Fibroblast of skin of abdomen (primary cell): ENCODE measurements at regions not wholly inside any gene's neighbourhood (a gene's known extent, or its start where the extent isn't known, plus 50 kb on each side); places are given as distances from the start of the nearest gene placed in this dataset.

ENCODE experiments used
- DNase-seq: peaks from one replicate; pipeline ENCODE4 v3.0.0-alpha.2; 2013

DNA sequence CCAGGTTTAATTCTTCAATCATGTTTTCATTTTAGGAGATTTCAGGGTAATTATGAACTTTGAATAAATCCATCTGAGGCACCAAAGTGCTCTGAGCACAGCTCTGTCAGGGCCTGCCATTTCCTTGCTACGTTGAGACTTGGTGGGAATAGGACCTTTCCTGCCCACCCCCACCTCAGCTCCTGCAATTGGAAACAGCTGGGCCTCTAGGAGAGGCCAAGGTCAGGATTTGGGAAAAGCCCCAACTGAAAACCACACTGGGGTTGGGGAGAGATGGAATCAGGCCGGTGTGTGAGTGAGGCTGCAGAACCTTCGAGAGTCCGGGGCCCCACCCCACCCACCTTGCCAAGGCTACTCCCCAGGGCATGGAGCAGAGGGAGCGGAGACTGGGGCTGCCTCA lies 212.7 kb upstream of the BCOR start:
- DNase-seq = no peak

DNA sequence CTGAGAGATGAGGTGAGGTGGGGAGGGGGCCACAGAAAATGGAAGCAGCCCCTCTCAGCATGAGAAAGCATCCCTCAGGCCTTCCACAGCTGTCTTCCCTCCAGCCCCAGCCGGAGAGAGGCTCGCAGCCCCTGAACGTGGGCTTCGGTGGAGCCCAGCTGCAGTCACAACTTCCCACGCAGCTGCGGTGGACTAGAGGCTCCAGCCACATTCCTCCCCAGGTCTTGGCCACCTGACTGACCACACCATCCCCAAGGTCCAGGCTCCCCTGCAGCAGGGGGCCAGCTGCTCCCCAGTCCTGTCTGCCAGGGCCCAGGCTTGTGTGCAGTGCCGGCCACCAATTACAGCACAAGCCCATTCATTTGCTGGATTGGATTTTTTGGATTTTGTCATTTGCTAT lies 212.3 kb upstream of the BCOR start:
- no peak for DNase-seq

DNA sequence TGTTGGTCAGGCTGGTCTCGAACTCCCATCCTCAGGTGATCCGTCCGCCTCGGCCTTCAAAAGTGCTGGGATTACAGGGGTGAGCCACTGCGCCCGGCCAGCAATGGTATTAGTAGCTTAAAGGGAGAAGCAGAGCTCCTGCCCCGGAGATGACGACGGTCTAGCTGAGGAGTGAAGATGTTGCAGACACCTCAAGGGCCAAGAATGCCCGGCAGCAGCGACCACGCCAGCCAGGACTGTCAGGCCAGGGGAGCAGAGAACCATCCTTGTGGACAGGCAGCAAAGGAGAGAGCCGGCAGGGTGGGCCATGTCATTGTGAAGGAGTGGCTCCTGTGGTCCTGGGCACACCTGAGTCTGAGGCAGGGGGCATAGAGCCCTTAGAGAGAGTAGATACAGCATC lies 210.1 kb upstream of the BCOR start:
- DNase-seq = no peak

DNA sequence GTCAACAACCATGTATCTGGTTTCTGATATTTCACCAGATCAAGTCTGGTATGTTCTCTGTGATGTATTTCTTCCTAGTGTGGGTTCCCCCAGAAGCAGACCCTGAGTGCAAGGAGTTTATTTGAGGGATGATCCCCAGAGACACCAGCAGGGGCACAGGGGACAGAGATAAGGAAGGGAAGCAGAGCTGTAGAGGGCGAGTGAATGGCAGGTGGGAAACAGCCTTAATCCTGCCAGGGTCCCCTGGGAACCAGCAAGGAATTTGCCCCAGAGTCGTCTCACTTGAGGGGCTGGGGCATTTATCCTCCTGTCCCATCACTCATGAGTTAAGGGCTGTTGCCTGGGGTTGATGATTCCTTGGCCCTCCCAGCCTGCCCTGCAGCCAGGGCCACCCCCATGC lies 206.4 kb upstream of the BCOR start:
- no peak for DNase-seq

DNA sequence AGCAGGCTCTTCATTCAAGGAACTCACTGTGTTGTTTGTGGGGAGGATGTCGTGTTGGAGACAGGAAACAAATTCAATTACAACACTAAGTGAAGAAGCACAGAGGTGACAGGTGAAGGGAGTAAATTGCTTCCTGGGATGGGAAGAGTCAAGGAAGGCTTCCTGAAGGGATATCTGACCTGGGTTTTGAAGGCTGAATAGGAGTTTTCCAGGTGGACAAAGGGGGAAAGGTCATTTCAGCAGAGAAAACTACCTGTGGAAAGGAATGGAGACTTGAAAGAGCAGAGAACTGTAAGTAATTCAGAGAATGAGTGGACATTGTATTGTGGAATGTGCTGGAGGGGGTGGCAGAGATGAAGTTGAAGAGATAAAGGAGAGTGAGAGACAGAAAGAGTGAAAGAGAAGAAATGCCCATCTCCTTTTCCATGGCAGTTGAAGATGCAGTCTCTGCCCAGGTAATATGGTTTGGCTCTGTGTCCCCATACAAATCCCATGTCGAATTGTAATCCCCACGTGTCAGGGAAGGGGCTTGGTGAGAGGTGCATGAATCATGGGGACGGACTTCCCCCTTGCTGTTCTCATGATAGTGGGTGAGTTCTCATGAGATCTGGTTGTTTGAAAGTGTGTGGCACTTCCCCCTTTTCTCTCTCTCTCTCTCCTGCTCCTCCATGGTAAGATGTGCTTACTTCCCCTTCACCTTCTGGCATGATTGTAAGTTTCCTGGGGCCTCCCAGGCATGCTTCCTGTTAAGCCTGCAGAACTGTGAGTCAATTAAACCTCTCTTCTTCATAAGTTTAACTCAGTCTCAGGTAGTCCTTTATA lies 205.7 kb upstream of the BCOR start:
- no peak for DNase-seq

DNA sequence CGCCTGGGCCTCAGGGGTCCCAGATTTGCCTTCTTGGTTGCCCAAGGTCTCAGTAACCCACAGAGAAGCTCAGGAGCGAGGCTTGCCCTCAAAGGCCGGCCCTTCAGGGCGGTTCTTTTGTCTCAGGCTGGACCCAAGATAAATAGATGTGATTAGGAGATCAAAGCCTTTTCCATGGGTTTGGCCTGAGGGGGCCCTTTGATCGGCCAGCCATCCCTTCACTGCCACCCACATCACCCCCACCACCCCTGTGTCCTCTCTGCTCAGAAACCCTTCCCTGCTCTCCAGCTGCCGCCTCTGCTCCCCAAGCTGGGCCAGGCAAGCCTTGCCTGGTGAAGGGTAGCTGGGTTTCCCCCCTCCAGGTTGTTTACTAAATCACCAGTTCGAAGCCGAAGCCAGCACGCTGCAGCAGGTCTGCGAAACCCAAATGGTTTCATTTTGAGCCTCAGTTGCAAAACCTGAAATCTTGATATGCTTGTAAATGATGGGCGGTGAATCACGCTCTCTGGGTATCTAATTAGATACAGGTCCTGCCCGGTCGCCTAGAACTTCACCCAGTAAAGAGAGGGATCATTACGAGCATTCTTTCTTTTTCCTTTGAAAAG lies 202.6 kb upstream of the BCOR start:
- no peak for DNase-seq

DNA sequence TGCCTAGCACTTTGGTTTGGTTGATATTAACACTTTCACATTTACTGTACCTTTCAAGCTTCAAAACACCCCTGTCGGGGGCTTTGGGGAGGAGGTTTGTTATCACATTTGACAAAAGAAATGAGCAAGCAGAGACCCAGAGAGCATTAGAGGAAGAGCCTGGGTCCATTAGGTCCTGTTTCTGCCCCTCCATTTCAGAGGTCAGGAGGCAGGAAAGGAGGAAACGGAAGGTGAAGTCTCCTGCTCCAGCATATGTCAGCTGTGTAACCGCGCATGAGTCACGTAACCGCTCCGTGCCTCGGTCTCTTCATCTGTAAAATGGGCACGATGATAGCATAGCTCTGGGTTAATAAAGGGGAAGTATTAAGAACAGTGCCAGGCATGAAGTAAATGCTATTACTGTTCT lies 201.9 kb upstream of the BCOR start:
- no peak for DNase-seq

DNA sequence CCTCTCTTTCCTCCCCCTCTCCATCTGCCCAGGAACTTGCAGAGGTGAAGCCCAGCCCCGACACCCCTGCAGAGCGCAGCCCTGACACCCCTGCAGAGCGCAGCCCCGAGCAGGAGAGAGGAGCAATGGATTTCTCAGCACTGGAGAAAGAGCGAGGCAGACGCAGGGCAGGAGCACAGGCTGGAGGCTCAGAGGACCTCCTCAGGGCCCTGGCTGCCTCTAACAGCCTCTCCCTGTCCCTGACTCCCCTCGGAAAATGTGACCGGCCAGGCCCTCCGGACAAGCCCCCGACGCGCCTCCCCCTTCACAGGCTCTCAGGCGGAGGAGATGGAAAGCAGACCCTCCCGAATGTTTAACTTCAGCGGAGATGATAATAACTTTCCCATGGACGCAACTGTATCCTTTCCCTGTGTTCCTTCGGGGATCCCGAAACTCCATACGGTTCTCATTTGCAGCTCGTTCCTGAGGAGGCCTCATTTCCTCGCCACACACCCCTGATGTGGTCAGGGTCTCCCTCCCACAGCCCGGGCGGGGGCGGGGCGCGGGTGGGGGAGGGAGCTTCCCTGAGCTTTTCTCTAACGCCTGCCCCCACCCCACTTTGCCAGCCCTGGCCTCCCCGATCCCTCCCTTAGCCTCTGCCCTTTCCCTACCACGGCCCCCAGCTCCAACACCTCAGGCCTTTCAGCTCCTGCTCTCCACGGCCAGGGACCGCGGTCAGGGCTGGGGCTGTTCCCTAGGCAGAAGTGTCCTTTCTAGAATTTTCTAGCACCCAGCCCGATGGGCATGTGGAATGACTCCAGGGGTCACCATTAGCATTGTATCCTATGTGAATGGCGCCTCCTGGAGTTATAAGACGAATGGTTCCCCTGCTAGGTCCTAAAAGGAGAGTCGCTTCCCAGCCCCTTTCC lies 201.1 kb upstream of the BCOR start:
- peak; percentile 29 for DNase-seq

DNA sequence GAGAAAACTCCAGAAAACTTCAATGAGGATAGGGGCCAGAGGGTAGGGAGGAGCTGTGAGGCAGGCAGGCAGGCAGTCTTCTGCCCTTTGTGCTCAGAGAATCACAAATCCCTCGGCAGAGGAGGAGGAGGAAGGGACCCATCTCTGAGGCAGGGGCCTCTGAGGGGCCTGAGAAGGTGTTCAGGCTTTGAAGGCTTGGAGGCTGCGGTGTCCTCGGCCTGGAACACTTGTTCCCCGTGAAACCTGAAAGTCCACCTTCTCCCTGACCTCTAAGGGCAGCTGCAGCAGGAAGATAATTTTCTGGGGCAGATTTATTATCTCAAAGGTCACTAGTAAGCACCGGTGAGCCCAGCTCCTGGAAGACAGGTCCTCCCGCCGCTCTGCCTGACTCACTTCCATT lies 200.3 kb upstream of the BCOR start:
- DNase-seq = no peak

DNA sequence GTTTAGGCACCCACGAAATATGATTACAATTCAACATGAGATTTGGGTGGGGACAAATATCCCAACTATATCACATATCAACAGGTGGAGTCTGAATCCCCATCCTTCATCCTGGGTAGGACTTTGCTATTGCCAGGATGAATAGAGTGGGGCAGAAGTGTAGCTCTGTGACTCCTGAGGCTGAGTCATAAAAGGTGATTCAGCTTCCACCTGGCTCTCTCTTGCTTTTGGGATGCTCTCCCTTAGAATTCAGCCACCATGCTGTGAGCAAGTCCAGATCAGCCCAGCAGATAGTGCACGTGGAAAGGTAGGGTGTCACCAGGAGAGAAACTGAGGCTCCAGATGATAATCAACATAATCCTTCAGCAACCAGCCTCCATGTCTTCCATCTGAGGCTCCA lies 193.8 kb upstream of the BCOR start:
- no peak for DNase-seq

DNA sequence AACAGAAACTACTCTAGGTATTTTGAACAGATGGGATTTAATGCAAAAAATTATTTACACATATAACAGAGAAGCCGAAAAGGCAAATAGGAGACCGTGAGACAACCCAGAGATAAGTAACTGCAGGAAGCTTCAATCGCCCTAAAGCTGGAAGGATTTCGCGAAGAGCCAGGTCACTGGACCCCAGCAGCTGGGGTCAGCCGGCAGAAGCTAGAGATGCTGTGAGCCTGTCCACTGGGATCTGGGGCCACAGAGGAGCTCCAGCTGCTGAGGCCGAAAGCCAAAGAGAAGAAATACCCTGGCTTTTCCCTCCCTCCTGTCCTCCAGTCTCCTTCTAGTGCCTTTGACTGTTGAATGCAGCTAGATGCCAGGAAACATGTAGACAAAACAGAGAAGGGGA lies 192.8 kb upstream of the BCOR start:
- DNase-seq = no peak

DNA sequence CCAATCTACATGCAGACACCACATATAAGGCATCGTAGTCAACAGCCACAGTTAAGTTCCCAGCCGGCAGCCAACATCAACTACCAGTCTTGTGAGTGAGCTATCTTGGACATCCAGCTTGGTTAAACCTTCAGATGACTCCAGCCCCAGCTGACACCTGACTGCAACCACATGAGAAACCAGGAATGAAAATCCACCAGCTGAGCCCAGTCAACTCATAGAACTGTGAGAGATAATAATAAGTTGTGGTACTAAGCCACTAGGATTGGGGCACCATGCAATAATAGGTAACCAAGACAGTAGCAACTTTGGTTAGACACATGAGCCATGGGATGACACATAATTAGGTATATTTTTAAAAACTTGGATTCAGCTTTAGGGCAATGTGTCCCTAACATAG lies 188.1 kb upstream of the BCOR start:
- DNase-seq = no peak

DNA sequence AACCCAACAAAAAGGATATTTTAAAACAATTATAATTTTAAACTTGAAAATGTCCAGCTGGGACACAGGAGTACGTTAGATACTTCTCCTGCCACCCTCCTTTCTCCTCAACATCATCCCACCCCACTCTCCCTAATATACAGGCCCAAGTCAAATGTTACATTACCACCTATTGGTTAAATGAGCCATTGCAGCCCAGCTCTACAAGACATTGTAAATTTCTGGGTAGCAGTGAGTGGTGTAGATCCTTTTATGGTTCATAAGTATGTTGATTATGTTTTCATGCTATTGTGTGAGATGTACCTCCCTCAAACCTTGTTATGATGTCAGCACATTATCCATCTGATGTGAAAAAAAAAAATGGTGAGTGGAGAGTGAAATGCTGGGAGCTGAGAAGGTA lies 187.1 kb upstream of the BCOR start:
- DNase-seq = no peak

DNA sequence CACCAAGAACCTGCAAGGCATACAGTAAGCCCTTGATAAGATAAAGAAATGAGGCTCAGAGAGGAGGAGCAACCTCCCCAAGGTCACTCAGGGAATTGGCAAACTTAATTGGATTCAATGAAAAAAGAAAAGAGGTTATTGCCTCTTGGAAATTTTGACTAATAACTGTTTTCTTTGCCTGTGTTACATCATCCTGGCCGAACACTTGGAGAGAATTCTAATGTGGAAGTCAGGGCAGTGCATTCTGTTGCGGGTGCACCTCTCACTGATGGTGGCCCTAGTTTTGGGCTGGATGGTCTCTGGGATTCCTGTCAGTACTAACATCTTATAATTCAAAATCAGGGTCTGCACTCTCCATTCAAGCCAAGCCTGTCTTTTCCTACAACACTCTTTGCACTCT lies 186.2 kb upstream of the BCOR start:
- no peak for DNase-seq

DNA sequence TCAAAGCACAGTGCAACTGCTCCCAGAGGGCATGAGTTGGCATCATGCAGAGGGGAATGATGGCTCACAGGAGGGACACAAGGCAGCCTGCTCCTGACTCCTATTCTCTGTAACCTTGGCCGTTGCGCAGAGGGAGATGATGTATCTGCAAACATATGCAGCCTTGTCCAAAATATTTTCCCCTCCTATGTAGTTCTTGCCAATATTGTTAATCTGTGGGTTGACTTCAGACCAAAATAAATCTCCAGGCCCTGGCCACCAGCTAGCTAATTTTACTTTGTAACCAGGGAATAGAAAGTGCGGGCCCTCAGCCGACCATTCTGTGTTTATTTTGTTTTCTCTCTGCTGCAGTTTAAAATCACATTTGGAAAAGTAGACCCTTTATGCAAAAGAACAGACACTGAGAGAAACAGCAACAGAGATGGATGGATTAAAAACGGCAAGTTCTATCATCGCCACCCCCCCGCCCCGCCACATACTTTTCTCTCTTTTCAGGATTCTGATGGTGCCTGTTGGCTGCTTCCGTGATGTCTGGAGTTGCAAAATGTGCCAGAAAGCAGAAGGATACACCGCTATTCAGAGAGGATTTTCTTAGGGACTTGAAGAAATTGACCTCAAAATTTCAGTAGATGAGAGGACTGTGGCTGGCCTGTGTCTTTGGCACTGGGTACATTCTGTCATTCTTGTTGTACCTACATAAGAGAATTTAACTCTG lies 185.3 kb upstream of the BCOR start:
- DNase-seq = peak; percentile 31

DNA sequence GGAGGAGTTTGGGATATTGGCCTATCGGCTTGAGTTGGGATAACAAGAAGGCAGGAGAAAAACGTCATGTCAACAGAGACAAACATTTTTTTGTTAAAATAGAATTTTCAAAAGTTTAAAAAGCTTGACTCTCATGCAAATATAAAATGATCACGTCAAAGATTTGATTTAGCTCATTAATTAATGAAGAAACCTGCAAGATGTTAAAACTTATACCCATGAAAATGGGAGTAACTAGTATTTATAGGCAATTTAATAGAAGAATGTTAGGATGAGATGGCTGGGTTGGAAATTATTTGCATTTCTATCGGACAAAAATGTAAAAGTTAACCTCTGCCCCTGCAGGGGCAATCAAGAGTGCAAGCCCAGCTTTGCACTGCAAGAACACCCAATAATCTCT lies 184.6 kb upstream of the BCOR start:
- DNase-seq = no peak

DNA sequence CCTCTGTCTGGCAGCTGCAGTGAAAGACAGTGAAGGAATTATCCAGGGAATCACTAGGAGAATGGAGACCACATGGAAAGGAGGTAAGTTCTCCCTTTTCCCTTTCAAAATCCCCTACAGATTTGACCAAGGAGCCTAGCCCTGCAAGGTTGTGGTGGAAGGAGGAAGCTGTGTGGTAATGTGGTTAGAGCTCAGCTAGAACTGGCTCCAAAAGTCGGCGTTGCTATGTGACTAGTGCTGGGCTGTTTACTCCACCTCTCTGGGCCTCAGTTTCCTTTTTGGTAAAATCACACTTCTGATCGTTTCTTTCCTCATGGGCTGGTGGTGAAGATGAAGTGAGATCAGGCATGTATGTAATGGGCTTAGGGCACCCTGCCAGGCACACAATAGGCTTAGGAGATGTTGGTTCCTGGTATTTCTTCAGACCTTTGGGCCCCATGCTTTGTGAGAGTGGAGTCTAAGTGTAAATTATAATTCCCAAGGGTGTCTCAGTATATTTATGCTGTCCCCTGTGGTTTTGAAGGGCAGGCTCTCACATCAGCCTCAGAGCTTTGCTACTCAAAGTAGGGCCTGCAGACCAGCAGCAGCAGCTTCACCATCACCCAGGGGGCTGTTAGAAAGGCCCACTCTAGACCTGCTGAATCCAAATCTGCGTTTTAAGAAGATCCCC lies 183.7 kb upstream of the BCOR start:
- DNase-seq = no peak

DNA sequence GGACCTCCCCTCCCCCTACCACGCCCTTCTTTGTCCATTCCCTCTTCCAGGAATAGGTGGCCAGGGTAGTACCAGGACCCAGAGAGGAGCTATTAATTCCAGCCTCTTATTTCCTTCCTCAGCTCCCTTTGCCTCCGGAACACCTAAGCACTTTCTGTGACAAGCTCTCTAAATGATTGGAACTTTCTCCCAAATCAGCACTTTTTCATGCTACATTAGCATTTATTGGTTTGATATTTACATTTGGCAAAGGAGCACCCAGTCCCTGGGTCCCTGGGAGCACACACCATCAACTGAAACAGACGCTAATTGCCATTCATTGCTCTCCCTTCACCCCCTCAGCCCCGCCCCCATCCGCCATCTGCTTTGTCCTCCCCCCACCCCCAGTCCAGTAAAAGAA lies 182.0 kb upstream of the BCOR start:
- no peak for DNase-seq

DNA sequence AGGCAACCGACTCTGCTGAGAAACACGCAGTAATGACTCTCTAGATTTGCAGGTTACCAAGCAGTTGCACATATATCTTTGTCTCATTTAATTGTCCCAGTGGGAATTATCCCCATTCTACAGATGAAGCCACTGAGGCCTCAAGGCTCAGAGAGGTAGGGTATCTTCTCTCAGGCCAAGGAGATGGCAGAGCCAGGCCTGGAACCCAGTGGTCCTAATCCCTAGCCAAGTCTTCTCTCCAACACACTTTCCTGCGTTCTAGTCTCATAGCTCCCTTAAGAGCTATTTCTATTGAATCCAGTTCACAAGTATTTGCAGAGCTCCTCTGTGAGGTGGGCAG lies 181.3 kb upstream of the BCOR start:
- DNase-seq = no peak

DNA sequence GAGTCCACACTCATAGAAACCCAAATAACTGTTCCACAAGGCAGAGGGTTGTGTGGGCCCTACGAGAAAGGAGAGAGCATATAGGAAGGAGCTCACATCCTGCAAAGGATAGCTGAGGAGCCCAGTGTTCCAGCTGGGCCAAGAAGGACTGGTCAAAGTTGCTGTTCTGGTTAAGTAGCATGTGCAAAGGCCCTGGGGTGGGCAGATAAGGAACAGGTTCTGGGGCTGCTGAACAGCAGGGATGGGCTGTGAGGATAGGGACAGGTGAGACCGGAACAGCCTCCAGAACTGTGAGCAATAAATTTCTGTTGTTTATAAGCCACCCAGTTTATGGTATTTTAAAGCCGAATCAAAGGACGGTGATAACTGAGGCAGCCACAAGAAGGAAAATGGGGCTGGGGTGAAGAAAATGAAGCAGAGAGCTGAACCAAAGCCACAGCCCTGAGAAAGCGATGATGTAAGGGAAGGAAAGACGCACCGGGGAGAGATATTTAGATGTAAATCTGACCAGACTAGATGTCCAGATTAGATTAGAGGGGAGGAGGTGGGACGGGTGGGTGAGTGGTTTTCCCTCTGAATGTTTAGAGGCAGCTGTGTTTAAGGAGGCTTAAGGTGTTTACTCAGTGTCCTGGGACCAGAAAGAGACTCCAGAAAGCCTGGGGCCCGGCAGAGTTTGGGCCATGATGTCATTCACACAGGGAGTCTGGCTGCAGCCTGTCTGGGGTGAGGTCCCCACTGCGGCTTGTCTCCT lies 180.8 kb upstream of the BCOR start:
- DNase-seq = peak; percentile 63

DNA sequence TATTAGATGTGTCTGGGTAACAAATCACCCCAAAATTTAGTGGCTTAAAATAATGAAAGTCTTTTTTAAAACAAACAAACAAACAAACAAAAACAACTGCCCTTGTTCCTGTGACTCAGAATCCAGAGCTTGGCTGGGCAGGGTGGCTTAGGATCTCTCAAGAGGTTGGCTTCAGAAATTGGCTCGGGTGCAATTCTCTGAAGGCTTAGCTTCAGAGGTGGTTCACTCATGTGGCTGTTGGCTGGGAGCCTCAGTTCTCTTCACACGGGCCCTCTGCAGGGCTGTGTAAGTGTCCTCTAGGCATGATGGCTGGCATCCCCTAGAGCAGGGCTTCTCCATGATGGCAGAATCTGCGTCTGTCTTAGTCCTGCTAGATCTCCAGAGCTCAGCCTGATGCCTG lies 179.9 kb upstream of the BCOR start:
- no peak for DNase-seq
